ENCODE measurements at regions not wholly inside any gene's neighbourhood (a gene's known extent, or its start where the extent isn't known, plus 50 kb on each side); places are given as distances from the start of the nearest gene placed in this dataset.
A peak's percentile ranks its signal among the peaks of the same experiment; 100 is the strongest.

GRCh38 chr4:41428601-41429279 is 109.2 kb upstream of the LIMCH1 start:
- Mint-ChIP-seq H3K4me1 (peaks cover 55 to 56% of the 10 kb centered on the region in 2 experiments), H3K9me3 (peaks cover 3 to 8% of the 10 kb centered on the region in 2 experiments; a peak in 3 of 5 replicates), H3K4me3 (no peak overlapping the region), H3K36me3 (ENCODE audit: insufficient read depth in 1 of 3, low read depth in 3 of 3) (peaks cover 0 to 8% (median 5%) of the 10 kb centered on the region in 3 experiments; a peak in 5 of 7 replicates), H3K27me3 (ENCODE audit: low read depth) (peaks cover 4% of the 10 kb centered on the region), H3K27ac (peak overlapping the region in 2 of 3 experiments; percentile 20 to 36; a peak in 1 of 7 replicates)
- H3K79me2 ChIP-seq (ENCODE audit: insufficient read depth, low read length) = no peaks in the 10 kb centered on the region
- H3K23me2 ChIP-seq (ENCODE audit: insufficient read length, low read depth, low read length, poor library complexity, severe bottlenecking) = no peaks in the 10 kb centered on the region
- no peak overlapping the region for H4K5ac ChIP-seq (ENCODE audit: insufficient read length, low read depth, low read length)
- no peak overlapping the region for H3K27ac ChIP-seq (ENCODE audit: insufficient read length, low read depth, low read length)
- H4K8ac ChIP-seq (replicated peaks; ENCODE audit: insufficient read length, low read depth, low read length) = no peak overlapping the region
- H3K9me3 ChIP-seq (ENCODE audit: control insufficient read depth, low read depth, low read length) = no peaks in the 10 kb centered on the region
- H3K4me2 ChIP-seq (ENCODE audit: insufficient read depth, insufficient read length, low read length) = no peak overlapping the region
- H3K79me1 ChIP-seq (ENCODE audit: insufficient read depth, low read depth, low read length, poor library complexity, severe bottlenecking) = no peaks in the 10 kb centered on the region
- H2BK12ac ChIP-seq (ENCODE audit: insufficient read length, low read depth, low read length) = no peak overlapping the region
- H3K23ac ChIP-seq (ENCODE audit: insufficient read length, low read depth, low read length) = no peak overlapping the region
- H3K14ac ChIP-seq (ENCODE audit: insufficient read depth, low read length) = no peak overlapping the region
- no peak overlapping the region for H3K18ac ChIP-seq (ENCODE audit: insufficient read length, low read depth, low read length)
- H2AFZ ChIP-seq (ENCODE audit: low read length) = no peak overlapping the region
- H3K27me3 ChIP-seq (ENCODE audit: insufficient read depth, low read length) = no peaks in the 10 kb centered on the region
- H2BK120ac ChIP-seq (ENCODE audit: low read depth, low read length, poor library complexity, severe bottlenecking) = no peak overlapping the region
- no peaks in the 10 kb centered on the region for H4K20me1 ChIP-seq (ENCODE audit: control insufficient read depth, insufficient read depth, insufficient read length)
- no peak overlapping the region for H3K56ac ChIP-seq (ENCODE audit: insufficient read length, low read depth, low read length)
- peaks cover 16% of the 10 kb centered on the region for H3K4me1 ChIP-seq (ENCODE audit: insufficient read depth, low read length)
- H3K4ac ChIP-seq (ENCODE audit: low read depth, low read length) = no peak overlapping the region
- TF ChIP-seq CTCF (conservative IDR thresholded peaks at IDR 0.05) = no peak
- no peak overlapping the region for H3K9ac ChIP-seq (ENCODE audit: extremely low read depth, insufficient read length, low read length)
- H2BK15ac ChIP-seq (ENCODE audit: low read depth, low read length) = no peak overlapping the region
- no peak overlapping the region for H4K91ac ChIP-seq (ENCODE audit: insufficient read length, low read depth, low read length)
- no peak overlapping the region for H3T11ph ChIP-seq (ENCODE audit: low read length)
- no CpG with 5 or more reads among the region's 8 CpGs for WGBS (ENCODE audit: extremely low coverage, insufficient read length, low lambda C conversion rate)
- H2BK20ac ChIP-seq (ENCODE audit: low read depth, low read length, poor library complexity, severe bottlenecking) = no peak overlapping the region
- H2AK5ac ChIP-seq (ENCODE audit: insufficient read length, low read length) = no peak overlapping the region
- no peak overlapping the region for H2BK5ac ChIP-seq (ENCODE audit: insufficient read length, low read length)
- DNase-seq = no peak
